GM12891 (cell line): ENCODE measurements at regions not wholly inside any gene's neighbourhood (a gene's known extent, or its start where the extent isn't known, plus 50 kb on each side); places are given as distances from the start of the nearest gene placed in this dataset.
"Not testable (repeated sequence)": the region's sequence is repeated elsewhere in the genome, so short reads cannot be mapped to it uniquely, and the experiment has no call there.

Experiments
- POLR2A ChIP-seq: IDR thresholded peaks from 2 replicates; pipeline ENCODE4 v1.6.1; 2011; ENCODE audit warnings: low read depth, low read length, control low read depth
- POLR2AphosphoS5 ChIP-seq: IDR thresholded peaks from 2 replicates; pipeline ENCODE4 v1.6.1; 2011; ENCODE audit warnings: low read depth, low read length, control low read depth

DNA sequence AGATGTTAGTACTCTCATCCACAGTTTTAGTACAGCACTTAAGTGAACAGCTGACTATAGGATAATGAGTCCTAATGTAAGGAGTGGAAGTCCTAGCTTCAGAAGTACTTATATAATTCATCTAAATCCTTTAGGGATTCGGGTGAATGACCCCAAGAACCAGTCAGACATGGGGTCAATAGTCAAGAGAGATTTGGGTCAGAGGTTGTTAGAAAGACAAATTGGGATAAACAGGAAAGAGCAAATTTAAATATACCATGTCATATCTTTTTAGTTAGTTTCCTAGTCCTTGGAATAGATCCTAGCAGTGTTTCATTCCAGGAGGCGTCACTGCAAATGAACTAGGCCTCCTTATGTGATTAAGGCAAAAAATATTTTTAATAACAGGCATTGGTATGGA is 370.8 kb upstream of the NPAP1 start:
- not testable (repeated sequence) for TF ChIP-seq POLR2A, POLR2AphosphoS5
